GM19463 (cell line): ENCODE measurements at regions not wholly inside any gene's neighbourhood (a gene's known extent, or its start where the extent isn't known, plus 50 kb on each side); places are given as distances from the start of the nearest gene placed in this dataset.
A peak's percentile ranks its signal among the peaks of the same experiment; 100 is the strongest.

Source experiments
- ATAC-seq: cut with Tn5 transposase; IDR thresholded peaks from one replicate; pipeline ENCODE4 v1.9.1; 2021; ENCODE audit warnings: mild to moderate bottlenecking, moderate library complexity; ENCODE audit not compliant: unreplicated experiment

DNA sequence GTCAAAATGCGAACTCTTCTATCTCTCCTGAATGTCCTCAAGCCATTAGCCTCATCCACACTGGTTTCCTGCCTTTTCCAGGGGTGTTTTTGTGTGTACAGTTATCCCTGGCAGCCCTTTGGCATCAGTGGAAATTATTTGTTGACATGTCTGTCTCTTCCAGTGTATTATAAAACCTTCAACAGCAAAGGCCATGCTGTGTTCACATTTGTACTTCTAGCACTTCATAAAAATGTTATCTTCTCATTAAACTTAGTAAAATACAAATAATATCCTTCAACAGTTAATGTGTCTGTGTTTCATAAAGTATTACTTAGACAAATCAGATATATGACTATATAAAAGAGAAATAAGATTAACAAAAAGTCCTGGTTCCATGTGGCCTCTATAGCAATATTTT, 359.5 kb upstream of the ARGLU1 start:
- no peak for ATAC-seq

DNA sequence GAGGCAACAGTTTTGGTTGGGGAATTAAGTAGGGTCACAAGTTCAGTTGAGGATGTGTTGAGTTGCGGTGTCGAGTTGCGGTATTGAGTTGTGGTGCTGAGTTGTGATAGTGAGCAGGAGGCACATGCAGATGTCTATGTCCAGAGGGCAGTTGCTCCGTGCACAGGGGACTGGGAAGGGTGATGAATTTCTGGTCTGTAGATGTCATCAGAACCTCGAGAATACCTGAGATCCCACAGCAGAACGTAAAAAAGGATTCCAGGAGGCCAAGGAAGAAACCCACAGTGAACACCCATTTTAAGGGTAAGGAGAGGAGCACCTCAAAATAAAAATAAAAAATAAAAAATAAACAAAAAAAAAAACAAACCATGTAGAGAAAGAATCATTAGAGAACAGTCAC, 354.4 kb upstream of the ARGLU1 start:
- ATAC-seq, result no peak

DNA sequence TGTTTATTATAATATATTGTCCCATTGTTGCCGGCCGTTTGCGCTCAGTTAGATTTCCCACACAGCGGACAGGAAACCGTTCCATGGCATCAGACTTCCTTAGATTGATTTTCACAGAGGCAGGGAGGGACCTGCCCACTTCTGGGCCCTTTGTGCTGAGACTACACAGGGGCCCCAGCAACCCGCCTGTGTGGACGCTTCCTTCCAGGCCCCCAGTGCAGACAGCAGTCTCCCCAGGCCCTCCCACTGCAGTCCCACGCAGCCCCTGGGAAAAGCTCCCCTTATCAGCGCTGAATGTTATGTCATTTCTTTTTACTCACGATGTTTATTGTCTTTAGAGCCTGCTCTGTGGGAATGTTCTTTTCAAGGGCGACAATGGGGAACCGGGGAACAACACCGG, 351.7 kb upstream of the ARGLU1 start:
- ATAC-seq, result no peak

DNA sequence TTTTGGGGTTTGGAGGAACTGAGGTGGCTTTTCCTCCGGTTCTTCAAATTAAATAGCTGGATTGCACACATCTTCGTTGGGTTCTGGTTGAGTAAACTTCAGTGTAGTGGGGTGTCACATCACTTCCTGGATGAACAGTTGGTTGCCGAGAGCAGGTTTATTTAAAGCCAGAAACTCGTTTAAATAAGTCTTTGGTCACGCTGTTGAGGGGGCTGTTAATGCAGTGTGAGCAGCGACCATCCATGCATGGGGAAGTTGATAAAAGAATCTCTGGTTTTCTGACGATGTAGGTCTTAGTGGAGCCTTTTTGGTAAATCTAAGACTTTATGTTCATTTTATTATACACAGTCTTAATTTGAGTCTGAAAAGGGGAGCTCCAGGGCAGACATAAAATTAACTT, 351.2 kb upstream of the ARGLU1 start:
- ATAC-seq, result no peak

DNA sequence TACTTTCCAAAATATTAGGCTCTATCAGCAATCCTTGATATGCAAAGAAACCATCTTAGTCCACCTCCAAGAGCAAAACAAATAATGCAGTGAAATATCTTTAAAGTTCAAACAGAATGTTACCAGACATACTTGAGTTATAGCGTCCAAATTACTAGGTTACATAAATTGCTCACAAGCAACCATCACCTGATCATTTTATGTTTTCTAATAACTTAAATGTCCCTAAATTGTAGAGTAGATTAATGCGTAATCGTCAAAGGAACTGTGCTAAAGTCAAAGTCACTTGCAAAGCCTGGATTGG, 350.6 kb upstream of the ARGLU1 start:
- ATAC-seq, result no peak

DNA sequence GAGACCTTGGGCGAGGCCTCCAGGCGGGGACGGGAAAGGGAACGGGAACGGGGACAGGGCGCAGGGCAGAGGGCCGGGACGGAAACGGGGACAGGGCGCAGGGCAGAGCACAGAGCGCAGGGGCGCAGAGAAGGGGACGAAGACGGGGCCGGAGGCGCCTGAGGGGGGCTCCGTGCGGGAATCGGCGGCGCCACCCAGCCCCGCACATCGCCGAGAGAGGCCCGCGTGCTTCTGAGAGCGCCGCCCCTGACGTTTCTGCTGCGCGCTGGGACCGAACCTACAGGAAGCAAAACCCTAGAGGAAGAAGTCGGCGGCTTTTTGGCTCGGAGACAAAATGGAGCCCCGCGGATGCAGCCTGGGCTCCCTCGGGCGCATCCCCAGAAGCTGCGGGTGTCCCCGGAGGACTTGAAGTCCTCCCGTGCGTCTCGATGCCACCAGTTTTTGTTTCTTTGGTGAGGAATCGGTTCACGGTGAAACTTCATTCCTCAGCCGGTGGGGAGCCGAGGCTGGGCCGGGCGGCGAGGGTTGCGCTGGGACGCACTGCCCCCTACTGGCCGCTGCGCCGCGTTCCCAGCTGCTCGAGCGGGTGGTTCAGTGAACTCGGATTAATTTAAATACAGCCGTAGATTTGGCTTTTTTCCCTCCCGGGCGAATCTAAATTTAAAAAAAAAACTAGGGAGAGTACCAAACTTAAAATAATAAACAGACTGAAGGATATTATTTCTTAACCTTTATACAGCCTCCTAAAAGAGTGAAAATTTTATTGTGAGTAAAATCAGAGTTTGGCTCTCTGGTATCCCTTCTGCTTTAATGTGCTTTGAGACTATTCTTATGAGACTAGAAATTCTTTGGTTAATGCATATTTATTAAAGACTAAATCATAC, 350.0 kb upstream of the ARGLU1 start:
- peak; percentile 88 for ATAC-seq

DNA sequence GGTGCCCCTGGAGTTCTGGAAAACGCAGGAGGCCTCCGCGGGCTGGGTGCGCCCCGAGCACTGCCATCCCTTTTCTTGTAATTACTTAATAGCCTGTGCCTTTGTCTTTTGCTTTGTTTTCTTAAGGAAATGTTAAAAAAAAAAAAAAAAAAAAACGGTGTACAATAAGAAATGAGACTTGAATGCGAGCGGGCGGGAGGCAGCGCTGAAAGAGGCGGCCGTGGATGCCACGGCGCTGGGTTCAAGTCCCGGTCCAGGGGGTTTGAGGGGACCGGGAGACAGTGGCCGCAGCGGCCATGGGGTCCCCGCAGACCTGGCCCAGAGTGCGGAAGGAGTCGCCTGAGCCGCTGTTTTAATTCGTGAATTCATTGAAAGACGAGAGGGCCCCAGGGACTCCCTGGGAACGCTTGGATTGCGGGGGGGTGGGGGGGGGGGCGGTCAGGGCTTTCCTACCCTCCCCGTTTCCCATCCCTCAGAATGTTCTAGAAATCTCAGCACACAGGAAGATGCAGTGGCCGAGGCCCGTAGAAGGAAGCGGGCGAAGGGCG, 349.2 kb upstream of the ARGLU1 start:
- no peak for ATAC-seq

DNA sequence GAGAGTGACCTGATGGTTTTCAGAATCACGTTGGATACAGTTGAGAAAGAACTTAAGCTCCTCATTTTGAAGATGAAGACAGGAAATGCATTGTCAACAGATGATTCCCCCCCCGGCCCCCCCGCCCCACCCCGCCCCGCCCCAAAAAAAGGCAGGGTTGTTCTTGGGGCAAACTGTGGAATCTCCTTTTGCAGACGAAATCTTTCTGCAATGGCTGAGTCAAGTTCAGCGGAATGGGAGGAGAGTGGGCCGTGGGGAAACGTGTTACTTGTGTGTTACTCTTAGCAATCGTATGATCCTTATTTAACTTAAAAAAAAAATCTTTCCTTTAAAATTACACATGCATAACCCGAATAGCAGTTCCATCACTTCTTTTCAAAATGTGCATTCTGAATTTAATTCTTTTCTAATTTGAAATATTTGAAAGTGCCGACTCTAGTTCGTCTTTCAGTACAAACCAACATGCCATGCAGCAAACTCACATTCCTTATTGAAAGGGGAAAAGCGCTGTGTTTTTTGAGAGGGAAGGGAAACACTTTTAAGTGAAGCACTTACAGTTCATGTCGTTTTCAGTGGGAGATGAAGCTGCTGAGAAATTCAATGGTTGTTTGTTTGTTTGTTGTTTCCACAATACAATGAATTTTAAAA, 348.5 kb upstream of the ARGLU1 start:
- no peak for ATAC-seq

DNA sequence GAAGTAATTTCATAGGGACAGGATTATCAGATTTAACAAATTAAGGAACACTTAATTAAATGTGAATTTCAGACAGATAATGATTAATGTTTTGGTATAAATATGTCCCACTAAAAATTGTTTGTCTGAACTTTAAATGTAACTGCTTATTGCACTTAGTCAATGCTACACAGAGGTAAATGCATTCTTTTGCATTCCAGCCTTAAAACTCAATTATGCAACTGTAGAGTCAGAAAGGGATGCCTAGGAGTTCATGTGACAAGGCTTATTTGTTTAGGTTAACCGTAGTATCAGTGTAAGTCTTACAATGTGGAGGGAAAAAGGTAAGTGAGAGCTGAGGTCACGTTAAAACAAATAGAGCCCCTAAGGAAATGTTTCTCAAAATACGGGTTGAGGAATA, 347.2 kb upstream of the ARGLU1 start:
- ATAC-seq, result no peak

DNA sequence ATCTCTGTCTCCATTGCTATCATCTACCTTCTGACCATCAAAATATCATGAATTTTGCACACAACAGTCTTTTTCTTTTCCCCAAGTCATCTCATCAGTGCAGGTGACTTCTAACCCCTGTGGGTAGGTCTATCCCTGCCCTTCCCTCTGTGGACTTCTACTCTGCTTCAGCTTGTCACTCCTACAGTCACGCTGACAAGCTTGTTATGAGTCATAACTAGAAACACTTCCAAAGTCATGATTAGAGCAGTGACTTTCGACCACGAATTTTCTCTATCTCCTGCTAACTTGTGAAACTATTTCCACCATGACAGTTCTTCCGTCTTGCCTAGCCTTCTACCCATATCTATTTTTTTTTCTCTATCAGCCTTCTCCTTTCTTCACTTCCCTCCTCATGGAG, 343.7 kb upstream of the ARGLU1 start:
- no peak for ATAC-seq

DNA sequence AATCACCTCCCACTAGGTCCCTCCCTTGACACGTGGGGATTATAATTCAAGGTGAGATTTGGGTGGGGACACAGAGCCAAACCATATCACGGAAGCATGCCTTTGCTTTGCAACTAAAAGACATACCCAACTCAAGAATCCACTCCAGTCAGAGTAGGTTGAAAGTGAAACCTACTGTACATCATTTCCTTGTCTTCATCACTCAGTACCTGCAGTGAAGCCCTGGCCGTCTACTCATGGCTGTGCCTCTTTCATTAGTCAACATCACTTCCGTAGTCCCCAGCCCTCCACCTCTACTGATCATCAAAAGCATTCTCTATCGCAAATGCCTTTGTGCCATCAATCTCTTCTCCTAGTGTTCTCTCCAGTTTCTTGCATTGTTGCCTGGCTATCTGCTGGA, 343.1 kb upstream of the ARGLU1 start:
- no peak for ATAC-seq

DNA sequence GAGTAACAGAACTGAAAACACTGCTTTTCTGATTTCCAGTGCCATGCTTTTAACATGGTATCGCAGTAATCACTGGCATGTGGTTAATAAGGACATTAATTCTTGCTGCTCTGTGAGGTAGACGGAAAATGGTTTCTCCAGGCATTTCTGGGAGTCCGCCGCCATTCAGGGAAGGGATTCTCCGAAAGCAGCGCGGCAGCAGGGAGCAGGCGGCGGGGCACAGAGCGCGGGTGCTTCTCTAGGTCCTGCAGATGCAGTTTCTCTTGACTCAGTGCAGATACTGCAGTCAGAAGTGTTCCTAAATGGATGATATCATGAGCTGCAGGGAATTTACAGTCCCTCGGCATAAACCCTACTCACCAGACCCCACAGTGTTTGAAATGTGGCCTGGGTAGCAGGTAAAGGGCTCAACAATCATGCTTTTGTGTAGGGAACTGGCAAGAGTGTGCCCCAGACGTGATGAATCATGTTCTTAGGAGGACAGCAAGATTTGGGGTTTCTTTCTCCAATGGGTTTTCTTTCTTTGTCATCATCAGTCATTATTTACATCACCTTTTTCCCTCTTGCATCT, 338.6 kb upstream of the ARGLU1 start:
- no peak for ATAC-seq

DNA sequence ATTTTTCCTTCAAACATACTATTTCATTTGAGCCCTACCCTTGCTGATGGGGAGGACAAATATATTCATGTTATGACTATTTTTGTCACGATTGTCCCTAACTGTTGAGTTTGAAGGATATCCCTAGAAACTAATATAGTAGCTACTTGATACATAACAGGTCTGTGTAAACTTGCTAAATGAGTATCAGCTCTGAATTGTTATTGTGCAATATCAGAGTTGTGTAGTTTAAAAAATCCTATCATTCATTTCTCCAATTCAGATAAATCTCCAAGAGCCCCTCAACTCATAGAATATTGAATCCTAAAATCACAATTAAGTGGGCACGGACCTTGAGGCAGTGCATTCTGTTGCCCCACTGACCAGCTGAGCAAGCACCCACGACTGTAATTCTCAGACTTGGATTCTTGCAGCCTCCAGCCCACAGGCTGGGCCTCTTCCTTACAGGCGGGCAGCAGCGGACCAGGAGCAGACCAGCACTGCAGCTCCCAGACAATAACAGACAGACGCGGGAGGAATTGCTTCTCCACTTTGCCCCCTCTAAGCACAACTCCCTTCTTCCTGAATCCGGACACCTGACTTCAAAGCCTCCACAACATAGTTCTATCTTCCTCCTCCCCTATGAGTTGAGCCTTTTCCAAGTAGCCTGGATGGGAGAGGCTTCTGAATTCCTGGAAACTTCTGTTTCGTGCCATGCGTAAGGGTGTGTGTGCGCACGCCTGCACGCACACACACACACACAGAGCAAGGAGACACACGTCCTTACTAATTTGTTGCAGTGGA, 337.6 kb upstream of the ARGLU1 start:
- ATAC-seq, result no peak

DNA sequence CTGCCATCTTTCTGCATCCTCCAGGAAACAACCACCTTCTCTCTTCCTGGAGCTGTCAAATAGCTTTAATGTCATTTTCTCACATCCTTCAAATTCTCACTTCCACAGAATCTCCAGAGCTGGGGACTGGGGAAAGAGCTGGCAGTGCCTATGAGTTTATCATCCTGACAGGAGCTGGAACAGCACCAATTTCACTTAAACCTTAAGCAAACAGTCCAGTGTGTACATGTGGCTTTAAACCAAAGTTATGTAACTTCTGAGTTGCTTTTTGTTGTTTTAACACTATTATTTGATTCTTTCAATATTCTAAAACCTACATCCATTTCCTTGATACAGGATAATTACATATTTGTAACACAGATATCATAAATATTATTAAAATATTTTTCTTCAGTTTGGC, 331.5 kb upstream of the ARGLU1 start:
- no peak for ATAC-seq

DNA sequence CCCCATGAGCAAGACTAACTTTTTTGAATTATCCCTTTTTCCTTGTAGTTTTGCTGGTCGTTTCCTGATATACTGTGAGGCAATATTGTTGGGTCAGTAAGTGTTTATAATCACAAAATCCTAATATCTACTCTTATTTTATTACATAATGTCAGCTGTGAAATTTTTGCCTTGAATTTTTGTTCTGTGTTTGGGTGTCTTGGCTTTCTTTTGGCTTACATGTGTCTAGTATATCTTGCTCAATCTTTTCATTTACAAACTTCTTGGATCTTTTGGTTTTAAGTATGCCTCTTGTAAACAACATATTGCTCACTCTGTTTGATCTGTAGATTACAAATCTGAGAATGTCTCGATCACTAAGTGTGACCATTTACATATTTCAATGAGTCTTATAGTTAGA, 330.3 kb upstream of the ARGLU1 start:
- no peak for ATAC-seq

DNA sequence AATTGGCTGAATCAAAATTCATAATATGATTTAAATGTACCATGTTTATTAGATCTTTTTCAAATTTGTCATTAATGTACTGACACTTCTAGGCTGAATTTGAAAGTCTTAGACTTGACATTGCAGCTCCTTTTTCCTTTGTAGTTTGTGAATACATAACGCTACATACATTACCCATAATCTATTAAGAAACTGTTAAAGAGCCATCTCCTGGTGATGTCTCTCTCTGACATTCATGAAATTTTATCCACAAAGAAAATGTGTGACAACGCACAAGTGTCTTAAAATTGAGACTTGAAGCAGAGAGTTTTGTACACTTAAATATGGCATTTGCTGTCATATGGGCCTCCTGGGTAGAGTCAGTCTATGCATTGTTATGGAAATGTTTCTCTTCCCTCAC, 320.2 kb upstream of the ARGLU1 start:
- no peak for ATAC-seq

DNA sequence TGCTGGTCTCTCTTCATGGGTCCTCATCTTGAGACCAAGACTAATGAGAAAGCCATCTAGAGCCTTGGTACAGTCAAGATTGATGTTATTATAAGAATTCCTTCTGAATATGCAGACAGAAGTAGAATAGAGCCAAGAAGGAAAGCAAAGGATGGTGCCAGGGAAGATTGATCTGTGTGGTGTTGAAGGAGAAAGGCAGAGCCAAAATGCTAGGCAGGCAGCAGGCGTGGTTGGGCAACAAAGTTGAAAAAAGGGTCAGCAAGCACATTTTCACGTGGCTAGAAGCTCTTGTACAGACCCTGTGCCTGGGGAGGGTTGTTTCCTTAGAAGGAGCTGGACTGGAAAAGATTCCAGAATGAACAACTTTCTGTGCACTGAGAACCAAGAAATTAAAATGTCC, 319.7 kb upstream of the ARGLU1 start:
- ATAC-seq, result no peak

DNA sequence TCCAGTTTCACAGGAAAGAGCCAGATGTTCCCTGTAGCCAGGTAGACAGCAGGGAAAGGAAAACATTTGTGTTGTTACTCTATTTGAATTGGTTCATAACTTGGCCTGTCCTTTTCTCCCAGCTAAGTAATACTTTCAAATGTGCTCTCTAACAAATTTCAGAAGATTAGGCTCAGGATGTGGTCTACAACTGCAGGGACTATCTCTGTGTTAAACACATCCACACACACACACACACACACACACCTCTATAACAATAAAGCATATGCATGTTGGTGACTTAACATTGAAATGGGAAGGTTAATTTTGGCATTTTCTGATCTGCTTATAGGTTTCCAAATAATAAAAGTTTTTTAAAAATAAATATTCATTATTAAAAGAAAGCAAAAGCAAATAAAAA, 316.0 kb upstream of the ARGLU1 start:
- ATAC-seq, result no peak

DNA sequence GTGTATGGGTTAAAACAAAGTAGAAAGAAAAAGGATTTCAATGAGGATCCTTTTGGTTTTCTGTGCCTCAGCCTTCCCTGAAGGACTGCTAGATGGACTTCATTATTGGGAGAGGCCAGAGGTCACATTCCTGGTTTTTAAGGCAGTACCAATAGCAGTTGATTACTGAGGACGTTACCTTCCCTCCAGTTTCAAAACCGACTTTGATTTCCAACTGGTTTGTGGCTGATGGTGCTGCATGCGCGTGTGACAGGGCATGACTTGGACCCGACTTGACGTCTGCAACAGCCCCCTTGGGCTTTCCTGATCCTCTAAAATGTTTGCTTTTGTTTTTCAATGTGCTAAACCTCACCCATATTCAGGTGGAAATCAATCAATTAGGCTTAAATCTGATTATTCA, 314.3 kb upstream of the ARGLU1 start:
- no peak for ATAC-seq

DNA sequence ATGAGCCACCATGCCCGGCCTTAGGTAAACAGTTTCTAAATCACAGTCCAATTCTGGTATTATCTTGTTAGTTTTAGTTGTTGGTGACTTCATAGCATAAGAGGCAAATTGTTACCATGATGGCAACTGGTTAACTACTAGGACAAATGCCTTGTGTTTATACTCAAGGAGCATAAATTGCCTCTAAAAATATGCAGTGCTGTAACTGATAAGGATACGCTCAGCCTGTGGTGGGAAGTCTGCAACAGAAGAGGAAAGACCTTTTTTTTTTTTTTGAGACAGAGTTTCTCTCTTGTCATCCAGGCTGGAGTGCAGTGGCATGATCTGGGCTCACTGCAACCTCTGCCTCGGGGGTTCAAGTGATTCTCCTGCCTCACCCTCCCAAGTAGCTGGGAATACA, 311.9 kb upstream of the ARGLU1 start:
- ATAC-seq, result no peak

DNA sequence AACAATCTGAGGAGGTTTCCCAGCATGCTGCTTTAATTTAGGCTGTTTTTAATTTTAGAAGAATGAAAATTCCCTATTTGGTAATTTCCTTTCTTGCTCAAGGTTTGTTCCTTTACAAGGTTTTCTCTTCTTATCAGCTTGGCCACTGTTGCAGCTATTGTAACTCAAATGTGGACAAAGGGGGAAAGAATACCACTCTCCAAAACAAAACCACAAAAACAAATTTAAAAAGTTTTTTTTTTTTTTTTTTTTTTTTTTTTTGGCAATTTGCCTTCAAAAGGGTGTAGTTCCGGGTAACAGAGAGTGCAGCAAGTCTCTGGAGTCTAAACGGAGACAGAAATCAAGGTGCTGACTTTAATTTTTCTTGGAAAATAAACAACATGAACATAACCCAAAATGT, 306.4 kb upstream of the ARGLU1 start:
- no peak for ATAC-seq
